ENCODE measurements at regions not wholly inside any gene's neighbourhood (a gene's known extent, or its start where the extent isn't known, plus 50 kb on each side); places are given as distances from the start of the nearest gene placed in this dataset.

DNA sequence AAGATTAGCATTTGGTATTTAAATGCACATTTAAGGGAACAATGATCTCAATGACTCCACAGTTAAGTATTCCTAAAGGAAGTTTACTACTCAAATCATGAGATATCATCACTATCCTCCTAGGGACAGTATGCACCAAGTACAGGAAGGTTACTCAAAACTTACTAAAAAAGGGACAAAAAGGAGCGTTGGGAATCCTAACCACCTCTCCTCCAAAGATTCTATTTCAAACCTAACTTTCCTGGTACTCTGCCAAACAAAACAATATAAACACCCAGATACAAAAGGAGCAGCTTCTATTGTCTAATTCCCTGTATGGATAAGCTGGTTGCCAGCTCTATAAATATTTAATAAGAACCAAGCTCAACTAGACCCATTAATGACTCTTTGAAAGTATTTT, 377.7 kb downstream of the NUAK1 start:
- H2AFZ ChIP-seq (ENCODE audit: low read length), result no peak overlapping the region
- no peaks in the 10 kb centered on the region for H3K36me3 ChIP-seq (replicated peaks in 1 of 2; ENCODE audit: control insufficient read depth in 1 of 2, insufficient read depth in 2 of 2, low read length in 2 of 2)
- H3K4me2 ChIP-seq (ENCODE audit: low read depth, low read length), result no peak overlapping the region
- intact Hi-C loops (cut with micrococcal nuclease; ENCODE audit: unreplicated experiment), result no loop called here
- H3K27me3 ChIP-seq (ENCODE audit: control insufficient read depth in 1 of 2, insufficient read depth in 2 of 2, low read length in 2 of 2), result no peaks in the 10 kb centered on the region
- 0% methylated on average over 1 of the region's 1 CpG for WGBS (ENCODE audit: low lambda C conversion rate)
- CTCF ChIA-PET (ENCODE audit: low intra/inter-chr PET ratio, low total read pairs), result no interaction called here
- no peaks in the 10 kb centered on the region for H3K9me3 ChIP-seq (ENCODE audit: low read length)
- H4K20me1 ChIP-seq (ENCODE audit: insufficient read depth, low read length), result no peaks in the 10 kb centered on the region
- ATAC-seq (no peak), FAIRE-seq (no peak), DNase-seq (ENCODE audit: low spot score) (no peak)
- in situ Hi-C loops (cut with HindIII; ENCODE audit: extremely low pct_ligation_motif_present, low pct_unique_long_range_greater_than_20kb), result no loop called here
- H3K9ac ChIP-seq (ENCODE audit: insufficient read depth, low read depth, low read length), result no peak overlapping the region
- no peak overlapping the region for H3K4me3 ChIP-seq (replicated peaks in 1 of 3; ENCODE audit: insufficient read depth in 1 of 3, low read depth in 2 of 3, low read length in 3 of 3)
- TF ChIP-seq ELF4 (CRISPR knock-in tag; IDR thresholded peaks at IDR 0.05; ENCODE audit: borderline replicate concordance), result no peak
- TF ChIP-seq MZF1 (CRISPR knock-in tag; IDR thresholded peaks at IDR 0.05; ENCODE audit: borderline replicate concordance), result no peak
- TF ChIP-seq ZNF547 (CRISPR knock-in tag; IDR thresholded peaks at IDR 0.05), result no peak
- no peak for TF ChIP-seq ZNF674 (CRISPR knock-in tag; IDR thresholded peaks at IDR 0.05; ENCODE audit: low read depth)
- TF ChIP-seq ZFP36 (IDR thresholded peaks at IDR 0.05; ENCODE audit: borderline replicate concordance, low read depth, low read length, partially characterized antibody), result no peak
- no peak for TF ChIP-seq ZNF337 (CRISPR knock-in tag; IDR thresholded peaks at IDR 0.05; ENCODE audit: borderline replicate concordance, low read depth)
- TF ChIP-seq ZSCAN31 (CRISPR knock-in tag; IDR thresholded peaks at IDR 0.05; ENCODE audit: low read depth), result no peak
- TF ChIP-seq SIX1 (CRISPR knock-in tag; IDR thresholded peaks at IDR 0.05; ENCODE audit: borderline replicate concordance), result no peak
- TF ChIP-seq, protein P1, sequence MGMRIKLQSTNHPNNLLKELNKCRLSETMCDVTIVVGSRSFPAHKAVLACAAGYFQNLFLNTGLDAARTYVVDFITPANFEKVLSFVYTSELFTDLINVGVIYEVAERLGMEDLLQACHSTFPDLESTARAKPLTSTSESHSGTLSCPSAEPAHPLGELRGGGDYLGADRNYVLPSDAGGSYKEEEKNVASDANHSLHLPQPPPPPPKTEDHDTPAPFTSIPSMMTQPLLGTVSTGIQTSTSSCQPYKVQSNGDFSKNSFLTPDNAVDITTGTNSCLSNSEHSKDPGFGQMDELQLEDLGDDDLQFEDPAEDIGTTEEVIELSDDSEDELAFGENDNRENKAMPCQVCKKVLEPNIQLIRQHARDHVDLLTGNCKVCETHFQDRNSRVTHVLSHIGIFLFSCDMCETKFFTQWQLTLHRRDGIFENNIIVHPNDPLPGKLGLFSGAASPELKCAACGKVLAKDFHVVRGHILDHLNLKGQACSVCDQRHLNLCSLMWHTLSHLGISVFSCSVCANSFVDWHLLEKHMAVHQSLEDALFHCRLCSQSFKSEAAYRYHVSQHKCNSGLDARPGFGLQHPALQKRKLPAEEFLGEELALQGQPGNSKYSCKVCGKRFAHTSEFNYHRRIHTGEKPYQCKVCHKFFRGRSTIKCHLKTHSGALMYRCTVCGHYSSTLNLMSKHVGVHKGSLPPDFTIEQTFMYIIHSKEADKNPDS (CRISPR knock-in tag; IDR thresholded peaks at IDR 0.05), result no peak
- TF ChIP-seq ZNF598 (CRISPR knock-in tag; IDR thresholded peaks at IDR 0.05; ENCODE audit: borderline replicate concordance), result no peak
- no peak for TF ChIP-seq MAFG (CRISPR knock-in tag; IDR thresholded peaks at IDR 0.05)
- TF ChIP-seq ETV6 (CRISPR knock-in tag; conservative IDR thresholded peaks at IDR 0.05), result no peak
- no peak for TF ChIP-seq MEIS1 (CRISPR knock-in tag; IDR thresholded peaks at IDR 0.05; ENCODE audit: borderline replicate concordance)
- no peak for TF ChIP-seq RBM39 (IDR thresholded peaks at IDR 0.05; ENCODE audit: low read depth, low read length, poor library complexity, severe bottlenecking)
- no peak for TF ChIP-seq ZNF777 (CRISPR knock-in tag; IDR thresholded peaks at IDR 0.05)
- no peak for TF ChIP-seq CENPT (CRISPR knock-in tag; IDR thresholded peaks at IDR 0.05; ENCODE audit: low read depth)
- TF ChIP-seq GATAD2A (CRISPR knock-in tag; IDR thresholded peaks at IDR 0.05), result no peak
- TF ChIP-seq SP2 (CRISPR knock-in tag; IDR thresholded peaks at IDR 0.05), result no peak
- TF ChIP-seq MLLT10 (CRISPR knock-in tag; IDR thresholded peaks at IDR 0.05), result no peak
- TF ChIP-seq, protein P2, sequence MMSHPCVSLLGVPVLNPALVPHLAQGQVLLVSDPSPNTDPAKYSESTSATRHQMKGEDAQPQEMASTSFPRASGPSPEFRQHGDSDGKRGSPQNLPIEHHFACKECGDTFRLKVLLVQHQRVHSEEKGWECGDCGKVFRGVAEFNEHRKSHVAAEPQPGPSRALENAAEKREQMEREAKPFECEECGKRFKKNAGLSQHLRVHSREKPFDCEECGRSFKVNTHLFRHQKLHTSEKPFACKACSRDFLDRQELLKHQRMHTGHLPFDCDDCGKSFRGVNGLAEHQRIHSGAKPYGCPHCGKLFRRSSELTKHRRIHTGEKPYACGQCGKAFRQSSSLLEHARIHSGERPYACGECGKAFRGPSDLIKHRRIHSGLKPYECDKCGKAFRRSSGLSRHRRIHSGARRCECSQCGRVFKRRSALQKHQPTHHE (CRISPR knock-in tag; IDR thresholded peaks at IDR 0.05; ENCODE audit: borderline replicate concordance), result no peak
- BruUV-seq (replicated peaks), result no TSS peak
- no peak overlapping the region for H3K27ac ChIP-seq (ENCODE audit: extremely low read length, insufficient read depth, low read length)
- H3K79me2 ChIP-seq (ENCODE audit: insufficient read depth, low read length), result no peaks in the 10 kb centered on the region
- POLR2A ChIA-PET, result no interaction called here
- no peaks in the 10 kb centered on the region for H3K4me1 ChIP-seq (ENCODE audit: insufficient read depth, low read length)
